AML-193 (cell line): ENCODE measurements at regions not wholly inside any gene's neighbourhood (a gene's known extent, or its start where the extent isn't known, plus 50 kb on each side); places are given as distances from the start of the nearest gene placed in this dataset.
"Not testable (repeated sequence)": the region's sequence is repeated elsewhere in the genome, so short reads cannot be mapped to it uniquely, and the experiment has no call there.

Experiments
- DNase-seq, 2 experiments: peaks; one replicate each; lab custom pipeline; 2025; lab: John Stamatoyannopoulos, UW

GRCh38 chr4:132691026-132691425 is 458.1 kb upstream of the PCDH10 start:
- no peak for DNase-seq

GRCh38 chr4:132691668-132692067 is 457.4 kb upstream of the PCDH10 start:
- no peak for DNase-seq

GRCh38 chr4:132694775-132695174 is 454.3 kb upstream of the PCDH10 start:
- DNase-seq: no peak

- not testable (repeated sequence) for DNase-seq
Observed at GRCh38 chr4:132697505-132697904, 451.6 kb upstream of the PCDH10 start.

- DNase-seq: no peak
Observed at GRCh38 chr4:132707955-132708354, 441.1 kb upstream of the PCDH10 start.

GRCh38 chr4:132709056-132709455 is 440.0 kb upstream of the PCDH10 start:
- DNase-seq: no peak

- DNase-seq: no peak
Observed at GRCh38 chr4:132710971-132711370, 438.1 kb upstream of the PCDH10 start.

GRCh38 chr4:132737344-132737743 is 411.8 kb upstream of the PCDH10 start:
- no peak for DNase-seq

- no peak for DNase-seq
Observed at GRCh38 chr4:132759199-132759780, 389.8 kb upstream of the PCDH10 start.

GRCh38 chr4:132763465-132763864 is 385.6 kb upstream of the PCDH10 start:
- no peak for DNase-seq

- DNase-seq: no peak
Observed at GRCh38 chr4:132767901-132768300, 381.2 kb upstream of the PCDH10 start.

- no peak for DNase-seq
Observed at GRCh38 chr4:132770776-132771175, 378.3 kb upstream of the PCDH10 start.

GRCh38 chr4:132792310-132792709 is 356.8 kb upstream of the PCDH10 start:
- no peak for DNase-seq

GRCh38 chr4:132797856-132798255 is 351.2 kb upstream of the PCDH10 start:
- no peak for DNase-seq

- no peak for DNase-seq
Observed at GRCh38 chr4:132809298-132810032, 339.6 kb upstream of the PCDH10 start.

- DNase-seq: not testable (repeated sequence)
Observed at GRCh38 chr4:132813061-132813460, 336.0 kb upstream of the PCDH10 start.

- no peak for DNase-seq
Observed at GRCh38 chr4:132818091-132818490, 331.0 kb upstream of the PCDH10 start.

- no peak for DNase-seq
Observed at GRCh38 chr4:132823419-132823818, 325.7 kb upstream of the PCDH10 start.

GRCh38 chr4:132824761-132825160 is 324.3 kb upstream of the PCDH10 start:
- DNase-seq: no peak

GRCh38 chr4:132827522-132827921 is 321.6 kb upstream of the PCDH10 start:
- no peak for DNase-seq

- DNase-seq: no peak
Observed at GRCh38 chr4:132838244-132838643, 310.9 kb upstream of the PCDH10 start.

- no peak for DNase-seq
Observed at GRCh38 chr4:132839070-132839469, 310.0 kb upstream of the PCDH10 start.

- no peak for DNase-seq
Observed at GRCh38 chr4:132859929-132860328, 289.2 kb upstream of the PCDH10 start.

- DNase-seq: no peak
Observed at GRCh38 chr4:132860976-132861375, 288.1 kb upstream of the PCDH10 start.
